Parathyroid adenoma (tissue), 2 donors: ENCODE measurements at regions not wholly inside any gene's neighbourhood (a gene's known extent, or its start where the extent isn't known, plus 50 kb on each side); places are given as distances from the start of the nearest gene placed in this dataset.
A peak's percentile ranks its signal among the peaks of the same experiment; 100 is the strongest.

Source experiments
- H2AFZ ChIP-seq: fragments of 300-600 bp; sonication (generic); one replicate; pipeline ENCODE4 v1.7.0; 2017; ENCODE audit warnings: antibody characterized with exemption, mild to moderate bottlenecking
- H3K27ac ChIP-seq: fragments of 300-600 bp; sonication (generic); one replicate; pipeline ENCODE4 v1.7.0; 2017
- H3K27me3 ChIP-seq: fragments of 300-600 bp; sonication (generic); one replicate; pipeline ENCODE4 v1.7.0; 2017; ENCODE audit warnings: low read length; ENCODE audit not compliant: control insufficient read depth, insufficient read depth
- H3K36me3 ChIP-seq: fragments of 300-600 bp; sonication (generic); one replicate; pipeline ENCODE4 v1.7.0; 2017; ENCODE audit warnings: low read length; ENCODE audit not compliant: control insufficient read depth, insufficient read depth
- H3K4me1 ChIP-seq: fragments of 300-600 bp; sonication (generic); one replicate; pipeline ENCODE4 v1.7.0; 2017; ENCODE audit warnings: control low read depth
- H3K4me2 ChIP-seq: fragments of 300-600 bp; sonication (generic); one replicate; pipeline ENCODE4 v1.7.0; 2017; ENCODE audit warnings: low read length
- H3K4me3 ChIP-seq: fragments of 300-600 bp; sonication (generic); one replicate; pipeline ENCODE4 v1.7.0; 2017; ENCODE audit warnings: low read depth, low read length
- H3K79me2 ChIP-seq: fragments of 300-600 bp; sonication (generic); one replicate; pipeline ENCODE4 v1.7.0; 2017; ENCODE audit warnings: control low read depth
- H3K9ac ChIP-seq: fragments of 300-600 bp; sonication (generic); one replicate; pipeline ENCODE4 v1.7.0; 2017; ENCODE audit warnings: mild to moderate bottlenecking
- H3K9me3 ChIP-seq: fragments of 300-600 bp; sonication (generic); one replicate; pipeline ENCODE4 v1.7.0; 2017; ENCODE audit warnings: low read length; ENCODE audit not compliant: control insufficient read depth
- TF ChIP-seq, protein P1 (sequence below): fragments of 300-600 bp; sonication (generic); IDR thresholded peaks from one replicate; pipeline ENCODE4 v1.7.0; 2017; ENCODE audit warnings: antibody characterized with exemption, mild to moderate bottlenecking
- donor health status: primary hyperparathyroidism.

DNA sequence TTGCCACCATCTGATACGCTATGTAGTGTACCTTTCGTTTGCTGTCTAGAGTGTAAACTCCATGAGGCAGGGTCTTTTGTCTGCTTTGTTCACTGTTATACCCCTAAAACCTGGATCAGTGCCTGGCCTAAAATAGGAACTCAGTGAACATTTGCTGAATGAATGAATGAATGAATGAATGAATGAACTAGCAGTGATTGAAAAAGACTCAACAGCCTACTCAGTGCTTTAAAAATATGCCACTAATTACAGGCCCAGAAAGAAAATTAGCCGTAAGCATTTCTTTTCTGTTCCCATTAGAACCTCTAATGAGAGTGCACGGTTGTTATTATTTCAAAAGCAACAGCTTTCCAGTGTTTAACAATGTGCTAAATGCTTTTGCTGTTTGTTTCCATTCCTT lies 69.3 kb upstream of the SYT6 start:
- no peak overlapping the region for H3K4me3 ChIP-seq
- H2AFZ ChIP-seq, result no peak overlapping the region
- H3K27ac ChIP-seq, result no peak overlapping the region
- H3K27me3 ChIP-seq, result no peaks in the 10 kb centered on the region
- H3K4me2 ChIP-seq, result no peak overlapping the region
- H3K36me3 ChIP-seq, result no peaks in the 10 kb centered on the region
- H3K79me2 ChIP-seq, result no peaks in the 10 kb centered on the region
- H3K4me1 ChIP-seq, result no peaks in the 10 kb centered on the region
- H3K9me3 ChIP-seq, result no peaks in the 10 kb centered on the region
- TF ChIP-seq, protein P1, sequence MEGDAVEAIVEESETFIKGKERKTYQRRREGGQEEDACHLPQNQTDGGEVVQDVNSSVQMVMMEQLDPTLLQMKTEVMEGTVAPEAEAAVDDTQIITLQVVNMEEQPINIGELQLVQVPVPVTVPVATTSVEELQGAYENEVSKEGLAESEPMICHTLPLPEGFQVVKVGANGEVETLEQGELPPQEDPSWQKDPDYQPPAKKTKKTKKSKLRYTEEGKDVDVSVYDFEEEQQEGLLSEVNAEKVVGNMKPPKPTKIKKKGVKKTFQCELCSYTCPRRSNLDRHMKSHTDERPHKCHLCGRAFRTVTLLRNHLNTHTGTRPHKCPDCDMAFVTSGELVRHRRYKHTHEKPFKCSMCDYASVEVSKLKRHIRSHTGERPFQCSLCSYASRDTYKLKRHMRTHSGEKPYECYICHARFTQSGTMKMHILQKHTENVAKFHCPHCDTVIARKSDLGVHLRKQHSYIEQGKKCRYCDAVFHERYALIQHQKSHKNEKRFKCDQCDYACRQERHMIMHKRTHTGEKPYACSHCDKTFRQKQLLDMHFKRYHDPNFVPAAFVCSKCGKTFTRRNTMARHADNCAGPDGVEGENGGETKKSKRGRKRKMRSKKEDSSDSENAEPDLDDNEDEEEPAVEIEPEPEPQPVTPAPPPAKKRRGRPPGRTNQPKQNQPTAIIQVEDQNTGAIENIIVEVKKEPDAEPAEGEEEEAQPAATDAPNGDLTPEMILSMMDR, result no peak
- H3K9ac ChIP-seq, result no peak overlapping the region

DNA sequence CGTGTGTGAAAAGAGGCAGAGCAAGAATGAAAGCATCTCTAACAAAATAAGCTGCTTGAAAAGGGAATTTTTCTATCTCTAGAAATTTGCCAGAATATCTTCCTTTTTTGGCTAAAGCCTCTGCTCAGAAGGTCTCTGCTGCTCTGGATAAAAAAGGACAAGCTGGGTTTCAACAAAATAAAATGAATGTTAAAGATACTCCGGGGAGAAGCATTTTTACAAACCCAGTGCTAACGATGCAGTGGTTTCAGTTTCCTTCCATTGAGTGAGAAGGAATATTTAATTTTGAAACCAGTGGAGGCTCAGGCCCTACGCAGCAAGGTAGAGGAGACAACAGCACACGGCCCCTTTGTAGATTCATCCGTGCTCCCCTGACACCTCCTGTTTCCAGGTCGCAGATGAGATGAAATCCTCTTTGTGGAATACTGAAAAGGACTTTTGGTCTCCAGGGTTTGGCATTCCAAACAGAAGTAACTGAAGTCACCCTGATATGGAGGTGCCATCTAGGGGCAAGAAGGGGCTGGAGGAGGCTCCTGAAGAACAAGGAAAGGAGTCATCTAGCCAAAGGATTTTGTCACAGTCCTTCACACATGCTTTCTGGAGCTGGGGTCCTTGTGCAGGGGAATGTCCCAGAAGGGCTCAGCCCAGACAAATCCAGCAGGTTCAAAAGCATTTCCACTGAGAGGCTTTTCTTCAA lies 65.7 kb upstream of the SYT6 start:
- Histone ChIP-seq H3K27ac (no peak overlapping the region), H3K79me2 (no peaks in the 10 kb centered on the region), H3K27me3 (no peaks in the 10 kb centered on the region), H3K9ac (no peak overlapping the region), H3K36me3 (no peaks in the 10 kb centered on the region), H2AFZ (peak overlapping the region; percentile 5), H3K4me2 (no peak overlapping the region), H3K4me3 (no peak overlapping the region), H3K4me1 (no peaks in the 10 kb centered on the region), H3K9me3 (no peaks in the 10 kb centered on the region)
- TF ChIP-seq, protein P1, result no peak

DNA sequence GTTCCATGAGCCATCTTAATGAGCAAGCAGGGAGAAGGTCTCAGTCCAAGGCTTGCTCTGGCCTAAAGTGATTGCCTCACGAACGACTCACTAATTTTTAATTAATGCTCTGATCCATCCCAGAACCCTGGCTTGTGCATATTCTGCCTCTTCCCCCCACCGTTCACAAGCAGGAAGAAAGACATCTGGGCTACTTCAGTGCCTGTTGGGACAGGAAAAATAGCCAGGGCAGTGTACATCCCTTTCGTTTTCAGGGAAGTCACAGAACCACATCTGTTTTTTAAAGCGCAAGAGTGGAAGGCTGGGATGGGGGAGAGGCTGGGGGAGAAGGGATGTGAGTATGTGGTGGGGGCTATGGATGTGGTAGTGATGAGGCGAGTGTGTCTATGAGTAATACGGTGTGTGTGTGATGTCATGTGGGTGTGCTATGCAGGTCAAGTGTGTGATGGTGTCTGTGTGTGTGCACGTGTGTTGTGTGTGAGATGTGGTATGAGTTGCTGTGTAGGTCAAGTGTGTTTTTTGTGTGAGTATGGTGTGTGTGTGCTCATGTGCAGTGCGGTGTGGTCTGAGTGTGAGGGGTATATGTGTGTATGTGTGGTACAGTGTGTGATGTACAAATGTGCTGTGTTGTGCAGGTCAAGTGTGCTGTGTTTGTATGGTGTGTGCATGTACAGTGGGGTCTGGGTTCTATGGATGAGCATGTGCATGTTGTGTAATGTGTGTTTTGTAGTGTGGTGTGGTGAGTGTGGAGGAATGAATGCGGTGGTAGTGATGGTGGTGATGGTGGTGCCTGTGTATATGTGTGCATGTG lies 64.9 kb upstream of the SYT6 start:
- no peak overlapping the region for H2AFZ ChIP-seq
- H3K4me3 ChIP-seq, result no peak overlapping the region
- H3K4me2 ChIP-seq, result no peak overlapping the region
- no peaks in the 10 kb centered on the region for H3K9me3 ChIP-seq
- H3K27ac ChIP-seq, result no peak overlapping the region
- no peaks in the 10 kb centered on the region for H3K79me2 ChIP-seq
- no peaks in the 10 kb centered on the region for H3K4me1 ChIP-seq
- no peaks in the 10 kb centered on the region for H3K36me3 ChIP-seq
- TF ChIP-seq, protein P1, result no peak
- H3K27me3 ChIP-seq, result no peaks in the 10 kb centered on the region
- H3K9ac ChIP-seq, result no peak overlapping the region

DNA sequence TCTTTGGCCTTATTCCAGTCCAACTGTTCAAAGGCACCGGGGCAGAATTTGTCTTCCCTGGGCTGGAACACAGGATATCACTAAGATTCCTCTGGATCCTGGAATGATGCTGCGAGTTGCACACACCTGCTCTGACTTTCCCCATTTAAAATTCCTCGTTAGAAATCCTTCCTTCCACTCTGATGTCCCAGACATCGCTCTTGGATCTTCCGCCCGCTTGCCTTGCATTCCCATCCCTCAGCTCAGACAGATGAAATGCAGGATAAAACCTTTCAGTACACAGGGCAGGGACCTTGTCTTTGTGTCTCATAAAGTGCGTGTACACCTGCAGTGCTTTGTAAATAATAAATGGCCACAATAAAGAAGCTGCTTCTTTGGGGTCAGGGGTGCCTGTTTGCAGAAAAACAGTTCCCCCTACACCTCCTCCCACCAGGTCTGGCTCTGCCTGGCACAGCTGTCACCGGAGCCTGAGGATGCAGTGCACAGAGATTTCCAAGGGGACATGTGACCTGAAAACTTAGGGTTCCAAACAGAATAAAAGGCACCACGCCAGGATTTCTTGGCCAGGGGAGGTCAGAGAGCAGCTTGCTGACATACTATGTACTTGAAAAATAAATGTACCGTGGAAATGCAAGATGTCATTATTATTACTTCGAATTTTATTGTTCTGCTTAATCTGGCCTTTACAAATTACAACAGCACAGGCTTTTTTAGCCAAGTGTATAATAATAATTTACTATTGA lies 62.9 kb upstream of the SYT6 start:
- Histone ChIP-seq H3K9ac (no peak overlapping the region), H3K36me3 (no peaks in the 10 kb centered on the region), H3K4me1 (no peaks in the 10 kb centered on the region), H3K27ac (no peak overlapping the region), H3K27me3 (no peaks in the 10 kb centered on the region), H3K79me2 (no peaks in the 10 kb centered on the region), H2AFZ (no peak overlapping the region), H3K9me3 (no peaks in the 10 kb centered on the region), H3K4me3 (no peak overlapping the region), H3K4me2 (no peak overlapping the region)
- TF ChIP-seq, protein P1, result no peak
